ENCODE measurements at regions not wholly inside any gene's neighbourhood (a gene's known extent, or its start where the extent isn't known, plus 50 kb on each side); places are given as distances from the start of the nearest gene placed in this dataset.

- no peak overlapping the region for H3K27ac ChIP-seq
- no peak overlapping the region for H3K4me3 ChIP-seq
- no peak for TF ChIP-seq EP300 (IDR thresholded peaks at IDR 0.05)
- TF ChIP-seq CTCF (IDR thresholded peaks at IDR 0.05): no peak
- no peak for TF ChIP-seq POLR2A (IDR thresholded peaks at IDR 0.05)
- no peak for DNase-seq (ENCODE audit: low spot score in 2 of 2)
- no peaks in the 10 kb centered on the region for H3K27me3 ChIP-seq
- no peaks in the 10 kb centered on the region for H3K36me3 ChIP-seq
- WGBS, 2 donors: 36 to 46% methylated on average over 11 of the region's 11 CpGs
- peaks cover 0 to 5% (median 0%) of the 10 kb centered on the region in 4 donors for H3K9me3 ChIP-seq
- peaks cover 0 to 4% (median 0%) of the 10 kb centered on the region in 4 donors for H3K4me1 ChIP-seq
Measured at GRCh38 chr12:24396224-24396623, 446.8 kb upstream of the SOX5 start.

GRCh38 chr12:24394246-24394645 lies 444.8 kb upstream of the SOX5 start:
- TF ChIP-seq CTCF (IDR thresholded peaks at IDR 0.05) (no peak), EP300 (IDR thresholded peaks at IDR 0.05) (no peak), POLR2A (IDR thresholded peaks at IDR 0.05) (no peak)
- no peak overlapping the region for H3K27ac ChIP-seq

GRCh38 chr12:24393071-24393470 lies 443.6 kb upstream of the SOX5 start:
- Histone ChIP-seq H3K36me3 (no peaks in the 10 kb centered on the region), H3K4me3 (no peak overlapping the region), H3K4me1 (peaks cover 0 to 4% (median 0%) of the 10 kb centered on the region in 4 donors), H3K9me3 (peaks cover 0 to 21% (median 0%) of the 10 kb centered on the region in 4 donors), H3K27me3 (no peaks in the 10 kb centered on the region), H3K27ac (no peak overlapping the region)
- TF ChIP-seq CTCF (IDR thresholded peaks at IDR 0.05) (no peak), EP300 (IDR thresholded peaks at IDR 0.05) (no peak), POLR2A (IDR thresholded peaks at IDR 0.05) (no peak)
- DNase-seq (ENCODE audit: low spot score in 2 of 2): no peak
- WGBS, 2 donors: 87 to 90% methylated on average over 2 of the region's 2 CpGs

More at GRCh38 chr12:24394246-24394645, 444.8 kb upstream of the SOX5 start:
- 71 to 87% methylated on average over 3 of the region's 3 CpGs for WGBS, 2 donors
- peaks cover 0 to 4% (median 0%) of the 10 kb centered on the region in 4 donors for H3K4me1 ChIP-seq
- no peak for DNase-seq (ENCODE audit: low spot score in 2 of 2)
- no peak overlapping the region for H3K4me3 ChIP-seq
- peaks cover 0 to 20% (median 0%) of the 10 kb centered on the region in 4 donors for H3K9me3 ChIP-seq
- no peaks in the 10 kb centered on the region for H3K36me3 ChIP-seq
- H3K27me3 ChIP-seq: no peaks in the 10 kb centered on the region

- TF ChIP-seq EP300 (IDR thresholded peaks at IDR 0.05) (no peak), POLR2A (IDR thresholded peaks at IDR 0.05) (no peak), CTCF (IDR thresholded peaks at IDR 0.05) (no peak)
- Histone ChIP-seq H3K4me3 (no peak overlapping the region), H3K36me3 (no peaks in the 10 kb centered on the region), H3K27me3 (no peaks in the 10 kb centered on the region), H3K27ac (no peak overlapping the region), H3K4me1 (no peaks in the 10 kb centered on the region), H3K9me3 (peaks cover 0 to 21% (median 0%) of the 10 kb centered on the region in 4 donors)
- no peak for DNase-seq (ENCODE audit: low spot score in 2 of 2)
- 90 to 93% methylated on average over 1 of the region's 1 CpG for WGBS, 2 donors
Measured at GRCh38 chr12:24389394-24389793, 439.9 kb upstream of the SOX5 start.

DNA sequence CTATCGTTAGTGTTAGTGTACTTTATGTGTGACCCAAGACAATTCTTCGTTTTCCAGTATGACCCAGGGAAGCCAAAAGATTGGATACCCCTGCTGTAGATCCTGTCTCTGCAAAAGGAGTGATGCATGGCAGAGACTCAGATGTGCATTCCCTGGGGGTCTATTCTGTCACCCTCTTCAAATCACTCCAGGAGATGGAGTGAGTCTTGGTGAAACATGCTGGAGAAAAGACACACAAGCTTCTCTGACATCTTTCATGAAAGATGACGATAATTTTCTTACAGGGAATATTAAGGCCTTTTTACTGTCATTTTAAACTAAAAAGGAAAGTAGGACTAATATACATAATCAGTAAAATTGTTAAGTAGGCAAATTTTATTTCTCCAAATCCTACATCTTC lies 437.9 kb upstream of the SOX5 start:
- Histone ChIP-seq H3K9me3 (peaks cover 0 to 21% (median 0%) of the 10 kb centered on the region in 4 donors), H3K4me1 (no peaks in the 10 kb centered on the region), H3K27me3 (no peaks in the 10 kb centered on the region), H3K27ac (no peak overlapping the region), H3K36me3 (no peaks in the 10 kb centered on the region), H3K4me3 (no peak overlapping the region)
- no peak for DNase-seq (ENCODE audit: low spot score in 2 of 2)
- TF ChIP-seq EP300 (IDR thresholded peaks at IDR 0.05): no peak
- no peak for TF ChIP-seq CTCF (IDR thresholded peaks at IDR 0.05)
- no peak for TF ChIP-seq POLR2A (IDR thresholded peaks at IDR 0.05)
- WGBS, 2 donors: 87 to 96% methylated on average over 3 of the region's 3 CpGs
